GM23338 (cell line): ENCODE measurements at regions not wholly inside any gene's neighbourhood (a gene's known extent, or its start where the extent isn't known, plus 50 kb on each side); places are given as distances from the start of the nearest gene placed in this dataset.

Experiments
- ATAC-seq: fragments of 200-7000 bp; cut with Tn5 transposase; 3 replicates; pipeline ENCODE4 v1.9.1; 2020
- DNase-seq: peaks from one replicate; pipeline ENCODE4 v3.0.0-alpha.2; 2015; ENCODE audit warnings: low spot score
- H2AFZ ChIP-seq: fragments of 200-600 bp; sonication (generic); 2 replicates; pipeline ENCODE4 v1.8.0; 2016; ENCODE audit warnings: antibody characterized with exemption, mild to moderate bottlenecking, moderate library complexity
- H3F3A ChIP-seq: fragments of 200-600 bp; sonication (generic); replicated peaks from 2 replicates; pipeline ENCODE4 v1.8.0; 2017; ENCODE audit warnings: antibody characterized with exemption, mixed run types, low read depth
- H3K27ac ChIP-seq: fragments of 200-600 bp; sonication (generic); 2 replicates; pipeline ENCODE4 v1.6.1; 2016; ENCODE audit warnings: low read depth
- H3K27me3 ChIP-seq: fragments of 200-600 bp; sonication (generic); 2 replicates; pipeline ENCODE4 v1.8.0; 2016; ENCODE audit warnings: mild to moderate bottlenecking, mixed run types, moderate library complexity; ENCODE audit not compliant: insufficient read depth
- H3K36me3 ChIP-seq: fragments of 200-600 bp; sonication (generic); 2 replicates; pipeline ENCODE4 v1.8.0; 2016; ENCODE audit warnings: mild to moderate bottlenecking; ENCODE audit not compliant: insufficient read depth
- H3K4me1 ChIP-seq: fragments of 200-600 bp; sonication (generic); 2 replicates; pipeline ENCODE4 v1.8.0; 2016; ENCODE audit warnings: mild to moderate bottlenecking, moderate library complexity; ENCODE audit not compliant: insufficient read depth
- H3K4me2 ChIP-seq: fragments of 200-600 bp; sonication (generic); 2 replicates; pipeline ENCODE4 v1.7.1; 2017; ENCODE audit warnings: mixed run types
- H3K4me3 ChIP-seq: fragments of 200-600 bp; sonication (generic); 2 replicates; pipeline ENCODE4 v1.6.1; 2016; ENCODE audit warnings: mixed run types
- H3K79me2 ChIP-seq: fragments of 200-600 bp; sonication (generic); replicated peaks from 2 replicates; pipeline ENCODE4 v1.8.0; 2017; ENCODE audit warnings: mild to moderate bottlenecking; ENCODE audit not compliant: insufficient read depth
- H3K9me2 ChIP-seq: fragments of 200-600 bp; sonication (generic); 2 replicates; pipeline ENCODE4 v1.8.0; 2017; ENCODE audit not compliant: insufficient read depth
- H4K20me1 ChIP-seq: fragments of 200-600 bp; sonication (generic); replicated peaks from 2 replicates; pipeline ENCODE4 v1.8.0; 2017; ENCODE audit warnings: mild to moderate bottlenecking; ENCODE audit not compliant: insufficient read depth
- H3K27ac Mint-ChIP-seq: 2 replicates; pipeline ENCODE4 v1.8.0; 2020; ENCODE audit warnings: inconsistent platforms, mild to moderate bottlenecking, moderate library complexity, mixed read lengths
- H3K27me3 Mint-ChIP-seq: 3 replicates; pipeline ENCODE4 v1.8.0; 2022; ENCODE audit warnings: low read depth, mild to moderate bottlenecking, moderate library complexity, mixed read lengths, inconsistent platforms; ENCODE audit not compliant: insufficient read depth, poor library complexity
- H3K36me3 Mint-ChIP-seq: 3 replicates; pipeline ENCODE4 v1.8.0; 2021; ENCODE audit warnings: low read depth, mild to moderate bottlenecking, inconsistent platforms, moderate library complexity, mixed read lengths
- H3K4me1 Mint-ChIP-seq: 3 replicates; pipeline ENCODE4 v1.8.0; 2020; ENCODE audit warnings: mild to moderate bottlenecking, inconsistent platforms, mixed read lengths
- H3K4me3 Mint-ChIP-seq: 3 replicates; pipeline ENCODE4 v1.8.0; 2021; ENCODE audit warnings: moderate library complexity, mild to moderate bottlenecking, inconsistent platforms, mixed read lengths
- H3K9me3 Mint-ChIP-seq: 3 replicates; pipeline ENCODE4 v1.8.0; 2020; ENCODE audit warnings: moderate library complexity, mild to moderate bottlenecking, inconsistent platforms, mixed read lengths
- EZH2 ChIP-seq: fragments of 200-600 bp; sonication (generic); IDR thresholded peaks from one replicate; pipeline ENCODE4 v1.8.0; 2017; ENCODE audit warnings: antibody characterized with exemption, mild to moderate bottlenecking, low read depth; ENCODE audit not compliant: unreplicated experiment
- EZH2phosphoT487 ChIP-seq: fragments of 200-600 bp; sonication (generic); IDR thresholded peaks from one replicate; pipeline ENCODE4 v1.8.1; 2018; ENCODE audit warnings: antibody characterized with exemption; ENCODE audit not compliant: unreplicated experiment
- POLR2AphosphoS5 ChIP-seq: IDR thresholded peaks from 2 replicates; pipeline ENCODE4 v1.6.1; 2016; ENCODE audit warnings: antibody characterized with exemption, low read depth
- STAT1 ChIP-seq: IDR thresholded peaks from one replicate; pipeline ENCODE4 v1.6.1; 2016; ENCODE audit warnings: antibody characterized with exemption; ENCODE audit not compliant: unreplicated experiment
- ZNF331 ChIP-seq: fragments of 250-450 bp; sonication (Bioruptor Pico); IDR thresholded peaks from 2 replicates; pipeline ENCODE4 v1.5.0; 2020; ENCODE audit warnings: low read depth, mild to moderate bottlenecking, moderate library complexity
- TF ChIP-seq, protein P1 (sequence below): fragments of 250-450 bp; sonication (Bioruptor Pico); IDR thresholded peaks from 2 replicates; pipeline ENCODE4 v1.5.0; 2020; ENCODE audit warnings: mild to moderate bottlenecking, moderate library complexity
- TF ChIP-seq, protein P2 (sequence below), 2 experiments: fragments of 200-600 bp in 1 of 2; sonication (generic) in 1 of 2; conservative IDR thresholded peaks; 2 replicates each; pipeline versions ENCODE4 v1.5.1 to v1.6.1; 2016 to 2017; ENCODE audit warnings: antibody characterized with exemption in 2 of 2, low read depth in 2 of 2, mild to moderate bottlenecking in 2 of 2, moderate library complexity in 1 of 2
- TF ChIP-seq, protein P3 (sequence below): IDR thresholded peaks from 2 replicates; pipeline ENCODE4 v1.6.1; 2016; ENCODE audit warnings: antibody characterized with exemption

DNA sequence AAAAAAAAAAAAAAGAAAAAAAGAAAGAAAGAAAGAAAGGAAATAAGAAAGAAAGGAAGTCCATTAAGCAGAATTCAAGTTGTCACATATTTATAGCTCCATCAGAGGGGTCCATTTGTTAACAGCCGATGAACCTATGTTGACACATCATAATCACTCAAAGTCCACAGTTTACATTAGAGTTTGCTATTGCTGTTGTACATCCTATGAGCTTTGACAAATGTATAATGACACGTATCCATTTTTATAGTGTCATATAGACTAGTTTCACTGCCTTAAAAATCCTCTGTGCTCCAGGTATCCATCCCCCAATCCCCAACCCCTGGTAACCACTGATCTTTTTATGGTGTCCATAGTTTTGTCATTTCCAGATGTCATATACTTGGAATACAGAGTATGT lies 335.2 kb downstream of the RND3 start:
- H3K27ac Mint-ChIP-seq: no peak overlapping the region
- DNase-seq (no peak), ATAC-seq (no peak)
- TF ChIP-seq ZNF331: no peak
- no peak for TF ChIP-seq POLR2AphosphoS5
- TF ChIP-seq, protein P1, sequence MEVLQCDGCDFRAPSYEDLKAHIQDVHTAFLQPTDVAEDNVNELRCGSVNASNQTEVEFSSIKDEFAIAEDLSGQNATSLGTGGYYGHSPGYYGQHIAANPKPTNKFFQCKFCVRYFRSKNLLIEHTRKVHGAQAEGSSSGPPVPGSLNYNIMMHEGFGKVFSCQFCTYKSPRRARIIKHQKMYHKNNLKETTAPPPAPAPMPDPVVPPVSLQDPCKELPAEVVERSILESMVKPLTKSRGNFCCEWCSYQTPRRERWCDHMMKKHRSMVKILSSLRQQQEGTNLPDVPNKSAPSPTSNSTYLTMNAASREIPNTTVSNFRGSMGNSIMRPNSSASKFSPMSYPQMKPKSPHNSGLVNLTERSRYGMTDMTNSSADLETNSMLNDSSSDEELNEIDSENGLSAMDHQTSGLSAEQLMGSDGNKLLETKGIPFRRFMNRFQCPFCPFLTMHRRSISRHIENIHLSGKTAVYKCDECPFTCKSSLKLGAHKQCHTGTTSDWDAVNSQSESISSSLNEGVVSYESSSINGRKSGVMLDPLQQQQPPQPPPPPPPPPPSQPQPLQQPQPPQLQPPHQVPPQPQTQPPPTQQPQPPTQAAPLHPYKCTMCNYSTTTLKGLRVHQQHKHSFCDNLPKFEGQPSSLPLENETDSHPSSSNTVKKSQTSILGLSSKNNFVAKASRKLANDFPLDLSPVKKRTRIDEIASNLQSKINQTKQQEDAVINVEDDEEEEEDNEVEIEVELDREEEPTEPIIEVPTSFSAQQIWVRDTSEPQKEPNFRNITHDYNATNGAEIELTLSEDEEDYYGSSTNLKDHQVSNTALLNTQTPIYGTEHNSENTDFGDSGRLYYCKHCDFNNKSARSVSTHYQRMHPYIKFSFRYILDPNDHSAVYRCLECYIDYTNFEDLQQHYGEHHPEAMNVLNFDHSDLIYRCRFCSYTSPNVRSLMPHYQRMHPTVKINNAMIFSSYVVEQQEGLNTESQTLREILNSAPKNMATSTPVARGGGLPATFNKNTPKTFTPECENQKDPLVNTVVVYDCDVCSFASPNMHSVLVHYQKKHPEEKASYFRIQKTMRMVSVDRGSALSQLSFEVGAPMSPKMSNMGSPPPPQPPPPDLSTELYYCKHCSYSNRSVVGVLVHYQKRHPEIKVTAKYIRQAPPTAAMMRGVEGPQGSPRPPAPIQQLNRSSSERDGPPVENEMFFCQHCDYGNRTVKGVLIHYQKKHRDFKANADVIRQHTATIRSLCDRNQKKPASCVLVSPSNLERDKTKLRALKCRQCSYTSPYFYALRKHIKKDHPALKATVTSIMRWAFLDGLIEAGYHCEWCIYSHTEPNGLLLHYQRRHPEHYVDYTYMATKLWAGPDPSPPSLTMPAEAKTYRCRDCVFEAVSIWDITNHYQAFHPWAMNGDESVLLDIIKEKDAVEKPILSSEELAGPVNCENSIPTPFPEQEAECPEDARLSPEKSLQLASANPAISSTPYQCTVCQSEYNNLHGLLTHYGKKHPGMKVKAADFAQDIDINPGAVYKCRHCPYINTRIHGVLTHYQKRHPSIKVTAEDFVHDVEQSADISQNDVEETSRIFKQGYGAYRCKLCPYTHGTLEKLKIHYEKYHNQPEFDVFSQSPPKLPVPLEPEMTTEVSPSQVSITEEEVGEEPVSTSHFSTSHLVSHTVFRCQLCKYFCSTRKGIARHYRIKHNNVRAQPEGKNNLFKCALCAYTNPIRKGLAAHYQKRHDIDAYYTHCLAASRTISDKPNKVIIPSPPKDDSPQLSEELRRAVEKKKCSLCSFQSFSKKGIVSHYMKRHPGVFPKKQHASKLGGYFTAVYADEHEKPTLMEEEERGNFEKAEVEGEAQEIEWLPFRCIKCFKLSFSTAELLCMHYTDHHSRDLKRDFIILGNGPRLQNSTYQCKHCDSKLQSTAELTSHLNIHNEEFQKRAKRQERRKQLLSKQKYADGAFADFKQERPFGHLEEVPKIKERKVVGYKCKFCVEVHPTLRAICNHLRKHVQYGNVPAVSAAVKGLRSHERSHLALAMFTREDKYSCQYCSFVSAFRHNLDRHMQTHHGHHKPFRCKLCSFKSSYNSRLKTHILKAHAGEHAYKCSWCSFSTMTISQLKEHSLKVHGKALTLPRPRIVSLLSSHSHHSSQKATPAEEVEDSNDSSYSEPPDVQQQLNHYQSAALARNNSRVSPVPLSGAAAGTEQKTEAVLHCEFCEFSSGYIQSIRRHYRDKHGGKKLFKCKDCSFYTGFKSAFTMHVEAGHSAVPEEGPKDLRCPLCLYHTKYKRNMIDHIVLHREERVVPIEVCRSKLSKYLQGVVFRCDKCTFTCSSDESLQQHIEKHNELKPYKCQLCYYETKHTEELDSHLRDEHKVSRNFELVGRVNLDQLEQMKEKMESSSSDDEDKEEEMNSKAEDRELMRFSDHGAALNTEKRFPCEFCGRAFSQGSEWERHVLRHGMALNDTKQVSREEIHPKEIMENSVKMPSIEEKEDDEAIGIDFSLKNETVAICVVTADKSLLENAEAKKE (CRISPR knock-in tag): no peak
- TF ChIP-seq, protein P2, sequence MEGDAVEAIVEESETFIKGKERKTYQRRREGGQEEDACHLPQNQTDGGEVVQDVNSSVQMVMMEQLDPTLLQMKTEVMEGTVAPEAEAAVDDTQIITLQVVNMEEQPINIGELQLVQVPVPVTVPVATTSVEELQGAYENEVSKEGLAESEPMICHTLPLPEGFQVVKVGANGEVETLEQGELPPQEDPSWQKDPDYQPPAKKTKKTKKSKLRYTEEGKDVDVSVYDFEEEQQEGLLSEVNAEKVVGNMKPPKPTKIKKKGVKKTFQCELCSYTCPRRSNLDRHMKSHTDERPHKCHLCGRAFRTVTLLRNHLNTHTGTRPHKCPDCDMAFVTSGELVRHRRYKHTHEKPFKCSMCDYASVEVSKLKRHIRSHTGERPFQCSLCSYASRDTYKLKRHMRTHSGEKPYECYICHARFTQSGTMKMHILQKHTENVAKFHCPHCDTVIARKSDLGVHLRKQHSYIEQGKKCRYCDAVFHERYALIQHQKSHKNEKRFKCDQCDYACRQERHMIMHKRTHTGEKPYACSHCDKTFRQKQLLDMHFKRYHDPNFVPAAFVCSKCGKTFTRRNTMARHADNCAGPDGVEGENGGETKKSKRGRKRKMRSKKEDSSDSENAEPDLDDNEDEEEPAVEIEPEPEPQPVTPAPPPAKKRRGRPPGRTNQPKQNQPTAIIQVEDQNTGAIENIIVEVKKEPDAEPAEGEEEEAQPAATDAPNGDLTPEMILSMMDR (conservative IDR thresholded peaks at IDR 0.05; ENCODE audit: low read depth in 2 of 2): no peak
- TF ChIP-seq EZH2phosphoT487: no peak
- TF ChIP-seq EZH2: no peak
- TF ChIP-seq STAT1: no peak
- TF ChIP-seq, protein P3, sequence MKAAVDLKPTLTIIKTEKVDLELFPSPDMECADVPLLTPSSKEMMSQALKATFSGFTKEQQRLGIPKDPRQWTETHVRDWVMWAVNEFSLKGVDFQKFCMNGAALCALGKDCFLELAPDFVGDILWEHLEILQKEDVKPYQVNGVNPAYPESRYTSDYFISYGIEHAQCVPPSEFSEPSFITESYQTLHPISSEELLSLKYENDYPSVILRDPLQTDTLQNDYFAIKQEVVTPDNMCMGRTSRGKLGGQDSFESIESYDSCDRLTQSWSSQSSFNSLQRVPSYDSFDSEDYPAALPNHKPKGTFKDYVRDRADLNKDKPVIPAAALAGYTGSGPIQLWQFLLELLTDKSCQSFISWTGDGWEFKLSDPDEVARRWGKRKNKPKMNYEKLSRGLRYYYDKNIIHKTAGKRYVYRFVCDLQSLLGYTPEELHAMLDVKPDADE: no peak
- Histone ChIP-seq H3K4me2 (no peak overlapping the region), H4K20me1 (no peaks in the 10 kb centered on the region), H3K9me2 (no peaks in the 10 kb centered on the region), H3K4me3 (no peak overlapping the region), H3K36me3 (no peaks in the 10 kb centered on the region; the same call in 1 of the 2 replicates), H3K27ac (no peak overlapping the region), H2AFZ (no peak overlapping the region), H3K4me1 (no peaks in the 10 kb centered on the region), H3F3A (no peaks in the 10 kb centered on the region), H3K79me2 (no peaks in the 10 kb centered on the region), H3K27me3 (no peaks in the 10 kb centered on the region)
- peaks cover 8% of the 10 kb centered on the region for H3K9me3 Mint-ChIP-seq
- H3K4me3 Mint-ChIP-seq: no peak overlapping the region
- peaks cover 7% of the 10 kb centered on the region for H3K36me3 Mint-ChIP-seq
- H3K27me3 Mint-ChIP-seq: no peaks in the 10 kb centered on the region
- no peaks in the 10 kb centered on the region; the same call in 2 of the 3 replicates for H3K4me1 Mint-ChIP-seq
